ENCODE measurements at regions not wholly inside any gene's neighbourhood (a gene's known extent, or its start where the extent isn't known, plus 50 kb on each side); places are given as distances from the start of the nearest gene placed in this dataset.

DNA sequence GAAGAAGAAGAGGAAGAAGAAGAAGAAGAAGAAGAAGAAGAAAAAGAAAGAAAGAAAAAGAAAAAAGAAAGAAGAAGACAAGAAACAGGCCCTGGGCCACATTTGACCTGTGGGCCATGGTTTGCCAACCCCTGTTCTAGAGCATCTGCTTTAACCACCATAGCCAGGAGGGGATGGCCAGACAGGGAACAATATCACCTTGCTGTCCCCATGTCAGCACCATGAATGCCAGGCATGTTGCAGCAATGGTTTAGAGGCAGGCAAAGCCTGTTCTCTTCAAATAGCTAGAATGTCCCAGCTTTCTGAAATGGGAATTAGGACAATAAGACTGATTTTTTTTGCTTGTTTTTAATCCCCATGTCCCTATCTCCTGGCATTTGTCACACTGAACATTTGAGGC is 338.6 kb upstream of the PLET1 start:
- DNase-seq = no peak

DNA sequence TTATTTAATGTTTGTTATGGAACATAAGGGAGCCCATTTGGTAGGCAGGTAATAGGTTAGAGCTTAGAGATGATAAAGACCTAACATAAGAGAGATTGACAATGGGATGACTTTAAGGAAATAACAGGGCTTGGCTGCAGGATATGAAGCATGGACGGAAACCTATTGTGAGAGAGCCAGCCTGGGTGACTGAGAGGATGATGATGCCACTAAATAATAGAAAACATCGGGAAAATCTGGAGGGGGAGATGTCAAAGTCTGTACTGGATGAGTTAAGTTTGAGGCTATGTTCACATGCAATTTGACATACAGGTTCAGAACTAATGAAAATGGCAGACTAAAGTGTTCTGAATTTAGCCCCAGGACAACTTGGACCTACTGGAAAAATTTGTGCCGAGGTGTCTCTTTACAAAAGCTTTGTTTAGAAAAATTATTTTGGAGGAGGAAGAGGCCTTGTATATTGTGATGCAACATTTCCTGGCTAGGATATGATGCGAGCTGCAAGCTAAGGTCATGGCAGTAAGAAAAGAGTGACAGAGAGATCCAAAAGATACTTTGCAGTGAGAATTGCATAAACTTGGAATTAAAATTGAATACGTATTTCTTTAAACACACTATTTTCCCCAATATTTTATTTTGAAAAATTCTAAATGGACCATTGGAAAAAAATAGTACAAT is 339.3 kb upstream of the PLET1 start:
- no peak for DNase-seq

- DNase-seq = no peak
Measured at GRCh38 chr11:112605093-112605666, 344.5 kb upstream of the PLET1 start.

DNA sequence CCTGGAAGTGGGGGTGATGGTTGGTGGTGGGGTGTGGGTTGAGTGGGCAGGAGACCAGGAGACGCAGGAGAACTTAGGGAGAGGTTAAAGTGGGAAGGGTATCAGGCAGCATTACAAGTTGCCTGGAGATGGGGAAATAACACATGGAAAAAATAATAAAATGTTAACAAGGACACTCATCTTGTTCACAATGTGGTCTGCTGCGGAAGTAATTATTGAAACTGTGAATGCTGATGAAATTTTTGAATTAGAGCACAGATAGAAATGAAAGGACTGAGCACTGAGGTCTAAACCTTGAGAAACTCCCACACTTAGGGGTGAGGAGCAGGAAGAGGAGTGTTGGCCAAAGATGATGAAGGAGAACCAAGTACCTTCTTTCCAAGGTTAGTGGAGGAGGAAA is 346.0 kb upstream of the PLET1 start:
- no peak for DNase-seq

GRCh38 chr11:112608509-112608908 is 347.8 kb upstream of the PLET1 start:
- no peak for DNase-seq

- DNase-seq = no peak
Measured at GRCh38 chr11:112610494-112610893, 349.8 kb upstream of the PLET1 start.

DNA sequence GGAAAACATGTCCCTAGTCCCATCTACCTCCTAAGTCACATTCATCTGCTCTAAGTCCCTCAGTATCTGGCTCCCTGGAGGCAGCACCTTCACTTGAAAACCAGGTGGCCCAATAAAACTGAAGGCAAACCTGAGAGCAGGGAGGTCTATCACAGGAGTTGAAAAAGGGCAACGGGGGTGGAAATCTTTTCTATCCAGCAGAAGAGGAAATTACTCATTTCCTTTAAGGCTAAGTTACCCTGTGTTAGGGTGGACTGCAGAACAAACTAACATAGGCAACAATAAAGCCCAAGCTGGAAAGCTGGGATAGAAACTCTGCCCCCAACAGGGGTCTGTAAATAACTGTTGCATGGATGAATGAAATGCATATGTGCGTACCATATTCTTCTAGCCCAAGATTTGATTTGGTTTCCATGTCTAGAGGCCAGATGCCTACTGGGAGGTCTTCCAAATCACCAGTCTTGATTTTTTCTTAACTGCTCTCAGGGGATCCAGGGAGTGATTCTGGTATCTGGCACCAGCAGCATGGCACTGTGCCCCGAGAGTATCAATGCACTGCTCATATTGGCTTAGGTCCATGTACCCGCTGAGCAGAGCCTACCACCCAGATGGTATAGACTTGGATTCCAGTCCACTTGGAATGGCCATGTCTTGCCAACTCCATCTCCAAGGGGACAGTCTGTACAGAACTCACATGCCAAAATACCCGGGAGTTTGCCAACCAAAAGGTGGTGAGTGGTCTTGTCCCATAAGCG is 350.0 kb upstream of the NCAM1 start:
- peak; percentile 82 for DNase-seq

DNA sequence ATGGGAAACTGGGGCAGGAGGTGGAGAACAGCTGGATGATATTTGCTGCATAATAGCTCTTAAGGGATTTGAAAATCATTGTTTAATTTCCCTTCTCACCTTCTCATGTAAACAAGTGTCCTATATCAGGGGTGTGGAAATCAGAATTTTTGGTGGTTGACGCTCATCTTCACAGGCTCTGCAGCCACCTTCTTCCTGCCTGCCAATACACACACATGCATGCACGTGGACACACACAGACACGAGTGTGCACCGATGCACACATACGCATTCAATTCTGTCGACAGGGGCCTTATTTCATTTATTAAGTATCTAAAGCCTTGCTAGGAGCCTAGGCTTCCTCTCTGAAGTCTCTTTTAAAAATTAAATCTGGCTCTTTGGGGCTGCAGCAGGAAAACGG is 349.4 kb upstream of the NCAM1 start:
- DNase-seq = no peak

DNA sequence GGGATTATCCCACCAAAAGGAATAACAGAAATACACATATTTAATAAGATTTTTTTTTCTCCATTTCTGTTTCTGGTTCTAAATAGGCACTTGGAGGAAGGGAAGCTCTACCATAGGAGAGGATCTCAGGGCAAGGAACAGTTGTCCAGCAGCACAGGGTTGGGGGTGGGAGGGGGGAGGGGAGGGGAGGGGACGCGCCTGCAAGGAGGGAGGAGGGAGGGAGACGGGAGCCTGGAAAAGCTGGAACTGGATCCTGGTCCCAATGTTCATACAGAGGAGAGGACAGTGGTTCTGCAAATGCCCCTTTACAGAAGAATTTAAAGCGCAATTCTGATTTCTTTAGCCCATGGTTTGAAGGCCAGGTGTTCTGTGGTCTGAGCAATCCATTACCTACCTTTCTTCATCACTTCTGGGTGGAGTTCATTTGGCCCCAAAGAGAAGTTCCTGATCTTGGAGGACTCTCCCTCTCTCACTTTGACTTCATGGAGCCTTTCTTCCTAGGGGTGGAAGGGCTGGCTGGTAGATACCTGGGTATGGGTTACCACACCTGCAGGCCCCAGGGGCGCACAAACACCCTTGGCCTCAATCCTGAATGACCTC is 348.9 kb upstream of the NCAM1 start:
- peak; percentile 18 for DNase-seq

DNA sequence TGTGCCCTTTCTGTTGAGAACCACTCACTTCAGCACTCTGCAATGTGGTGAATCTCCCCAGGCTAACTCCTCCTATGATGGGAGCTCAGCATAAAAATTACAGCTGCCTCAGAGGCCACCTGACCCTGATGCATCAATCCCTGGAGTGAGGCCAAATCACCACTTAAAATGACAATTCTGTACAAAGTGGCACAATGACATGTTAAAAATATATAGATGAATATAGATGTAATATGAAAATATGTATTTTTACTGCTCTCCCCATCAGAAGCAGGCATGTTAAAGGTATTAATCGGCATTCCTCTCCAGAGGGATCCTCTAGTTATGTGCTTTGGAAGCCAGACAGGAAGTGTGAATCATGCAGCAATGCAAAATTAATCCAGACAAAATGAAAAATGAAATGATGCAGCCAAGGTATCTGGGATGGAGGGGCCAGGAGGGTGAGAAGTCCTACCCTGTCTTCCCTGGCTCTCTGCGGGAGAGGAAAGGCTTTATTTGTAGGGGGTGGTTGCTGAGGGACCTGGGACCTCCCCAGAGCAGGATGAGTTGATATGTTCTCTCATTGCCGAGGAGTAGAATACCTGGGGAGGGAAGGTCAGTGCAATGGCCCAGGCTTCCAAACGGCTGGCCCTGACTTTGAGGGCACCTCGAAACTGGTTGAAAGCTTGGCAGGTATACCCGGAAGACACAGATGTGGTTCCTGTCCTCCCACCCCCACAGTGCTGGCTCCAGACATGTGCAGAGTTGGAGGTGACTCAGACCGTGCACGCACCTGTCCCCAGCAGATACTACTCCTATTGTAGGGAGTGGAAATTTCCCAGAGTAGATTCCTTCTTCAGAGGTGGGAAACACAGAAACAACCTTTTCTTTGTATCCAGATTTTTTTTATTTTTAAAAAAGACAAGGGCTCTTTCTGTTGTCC is 347.9 kb upstream of the NCAM1 start:
- DNase-seq = peak; percentile 48

- no peak for DNase-seq
Measured at GRCh38 chr11:112614605-112615004, 346.6 kb upstream of the NCAM1 start.

DNA sequence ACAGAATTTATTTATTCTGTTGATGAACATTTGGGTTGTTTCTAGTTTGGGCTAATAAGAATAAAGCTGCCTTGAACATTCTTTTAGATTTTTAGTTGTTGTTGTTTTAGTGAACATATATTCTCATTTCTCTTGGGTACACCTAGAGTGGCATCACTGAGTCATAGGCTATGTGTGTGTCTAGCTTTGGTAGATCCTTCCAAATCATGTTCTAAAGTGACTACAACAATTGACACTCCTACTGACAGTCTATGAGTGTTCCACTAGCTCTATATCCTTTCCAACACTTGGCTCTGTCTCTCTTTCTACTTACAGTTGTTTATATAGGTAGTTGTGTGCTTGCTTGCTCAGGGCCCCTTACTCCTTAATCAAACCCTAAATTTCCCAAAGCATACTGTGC is 346.0 kb upstream of the NCAM1 start:
- DNase-seq = no peak

- no peak for DNase-seq
Measured at GRCh38 chr11:112615891-112616290, 345.3 kb upstream of the NCAM1 start.

- DNase-seq = no peak
Measured at GRCh38 chr11:112616327-112617097, 344.7 kb upstream of the NCAM1 start.

GRCh38 chr11:112617098-112617425 is 344.2 kb upstream of the NCAM1 start:
- DNase-seq = no peak

GRCh38 chr11:112617977-112618826 is 343.0 kb upstream of the NCAM1 start:
- DNase-seq = no peak

GRCh38 chr11:112619106-112619505 is 342.1 kb upstream of the NCAM1 start:
- no peak for DNase-seq

DNA sequence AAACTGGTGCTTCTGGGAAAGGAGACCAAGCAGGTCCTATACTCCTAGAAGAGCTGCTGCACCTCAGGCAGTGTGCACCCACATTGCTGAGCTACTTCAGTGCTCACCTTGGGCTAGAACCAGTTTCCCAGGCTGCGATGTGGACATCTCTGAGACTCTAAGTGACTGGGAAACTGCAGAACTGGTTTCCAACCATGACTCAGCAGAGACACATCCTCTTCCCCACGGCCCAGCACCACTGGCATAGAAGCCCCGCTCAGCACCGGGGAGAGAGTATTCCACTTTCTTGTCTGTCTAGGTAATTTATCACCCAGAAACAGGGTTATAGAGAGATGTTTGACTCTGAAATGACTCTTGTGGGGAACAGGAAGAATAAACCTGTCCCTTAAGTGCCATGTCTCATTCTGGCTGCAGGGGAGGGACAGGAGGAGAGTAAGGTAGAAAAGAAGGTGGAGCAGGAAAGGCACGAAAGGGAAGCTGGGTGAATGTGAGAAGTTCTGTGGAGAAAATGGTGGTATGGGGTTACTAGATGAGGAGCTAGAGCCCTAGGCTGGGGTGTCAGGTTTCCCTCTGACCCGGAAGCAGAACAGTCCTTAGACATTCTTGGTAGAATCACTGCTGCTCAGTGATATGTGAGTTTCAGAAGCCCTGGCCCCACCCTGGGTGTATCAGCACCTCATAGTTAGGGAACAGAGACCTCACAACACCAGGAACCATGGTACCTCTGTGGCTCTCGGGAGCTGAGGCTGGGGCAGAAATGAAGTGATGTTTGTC is 340.4 kb upstream of the NCAM1 start:
- no peak for DNase-seq

GRCh38 chr11:112623057-112623456 is 338.2 kb upstream of the NCAM1 start:
- DNase-seq = no peak

- no peak for DNase-seq
Measured at GRCh38 chr11:112624431-112624830, 336.8 kb upstream of the NCAM1 start.
